ENCODE measurements at regions not wholly inside any gene's neighbourhood (a gene's known extent, or its start where the extent isn't known, plus 50 kb on each side); places are given as distances from the start of the nearest gene placed in this dataset.

GRCh38 chr4:74635074-74635473 is 159.2 kb downstream of the BTC start:
- H3K27ac ChIP-seq, result no peak overlapping the region
- no peak for TF ChIP-seq CTCF (conservative IDR thresholded peaks at IDR 0.05)

- no peak for TF ChIP-seq CTCF (conservative IDR thresholded peaks at IDR 0.05)
- no peak overlapping the region for H3K27ac ChIP-seq
These were observed 158.7 kb downstream of the BTC start for GRCh38 chr4:74635490-74636123.

GRCh38 chr4:74638001-74638400 is 156.3 kb downstream of the BTC start:
- no peak for TF ChIP-seq CTCF (conservative IDR thresholded peaks at IDR 0.05)

GRCh38 chr4:74638689-74639088 is 155.6 kb downstream of the BTC start:
- H3K27ac ChIP-seq, result no peak overlapping the region
- no peak for TF ChIP-seq CTCF (conservative IDR thresholded peaks at IDR 0.05)

More at GRCh38 chr4:74638001-74638400, 156.3 kb downstream of the BTC start:
- no peak overlapping the region for H3K27ac ChIP-seq

- no peak overlapping the region for H3K27ac ChIP-seq
- TF ChIP-seq CTCF (conservative IDR thresholded peaks at IDR 0.05), result no peak
These were observed 154.0 kb downstream of the BTC start for GRCh38 chr4:74640111-74640903.

- TF ChIP-seq CTCF (conservative IDR thresholded peaks at IDR 0.05), result no peak
- no peak overlapping the region for H3K27ac ChIP-seq
These were observed 152.3 kb downstream of the BTC start for GRCh38 chr4:74642006-74642405.

GRCh38 chr4:74649193-74649592 is 145.1 kb downstream of the BTC start:
- TF ChIP-seq CTCF (conservative IDR thresholded peaks at IDR 0.05), result no peak
- peak overlapping the region; percentile 26; the same call in 1 of the 2 replicates for H3K27ac ChIP-seq

All from VCaP (cell line).